HG03095 (cell line): ENCODE measurements at regions not wholly inside any gene's neighbourhood (a gene's known extent, or its start where the extent isn't known, plus 50 kb on each side); places are given as distances from the start of the nearest gene placed in this dataset.
A peak's percentile ranks its signal among the peaks of the same experiment; 100 is the strongest.

Source experiments
- ATAC-seq: cut with Tn5 transposase; IDR thresholded peaks from one replicate; pipeline ENCODE4 v1.9.1; 2021; ENCODE audit warnings: moderate library complexity; ENCODE audit not compliant: unreplicated experiment

DNA sequence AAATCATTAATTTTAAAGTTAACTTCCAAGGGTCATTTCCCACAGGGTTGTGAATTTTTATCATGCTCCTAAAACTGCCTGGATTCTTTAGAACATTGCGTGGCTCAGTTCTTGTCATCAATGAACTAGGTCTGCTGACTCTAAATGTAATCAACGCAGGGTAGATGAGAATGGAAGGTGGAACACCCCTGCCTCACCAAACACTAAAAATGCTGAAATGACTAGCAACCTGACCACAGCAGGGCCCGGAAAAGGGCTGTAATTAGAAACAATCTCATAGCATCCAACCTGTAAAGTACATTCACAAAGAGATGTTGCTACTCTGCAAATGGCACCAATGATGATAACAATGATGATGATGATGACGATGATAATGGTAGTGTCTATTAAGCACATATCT, 356.9 kb downstream of the DEPDC1B start:
- ATAC-seq = no peak

GRCh38 chr5:60340965-60341471, 358.9 kb downstream of the DEPDC1B start:
- ATAC-seq = peak; percentile 50

GRCh38 chr5:60340326-60340725, 359.6 kb downstream of the DEPDC1B start:
- no peak for ATAC-seq

DNA sequence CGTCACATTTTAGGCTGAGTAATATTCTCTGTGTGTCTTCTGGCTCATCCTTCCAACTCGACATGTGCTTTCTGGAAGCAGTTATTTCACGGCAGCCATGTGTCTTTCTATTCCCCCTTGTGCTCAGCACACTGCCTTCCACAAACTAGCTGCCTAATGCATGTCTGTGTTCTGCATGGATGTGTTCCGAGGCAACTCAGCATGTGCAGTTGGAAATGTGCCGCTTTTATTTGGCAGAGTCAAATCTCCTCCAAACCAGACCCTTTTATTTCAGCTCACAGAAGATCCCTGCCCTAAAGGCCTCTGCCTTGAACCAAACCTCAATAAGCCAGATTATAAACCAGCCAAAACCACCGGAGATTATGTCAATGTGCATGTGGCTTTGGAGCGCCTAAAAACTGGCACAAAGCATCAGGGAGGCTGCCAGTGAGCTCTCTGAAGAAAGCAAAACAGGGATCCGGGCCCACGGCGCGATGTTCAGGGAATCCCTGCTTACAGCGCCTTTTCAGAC, 360.2 kb downstream of the DEPDC1B start:
- ATAC-seq = no peak

- no peak for ATAC-seq
Observed at GRCh38 chr5:60338846-60339245, 361.1 kb downstream of the DEPDC1B start.

GRCh38 chr5:60336491-60336890, 363.5 kb downstream of the DEPDC1B start:
- ATAC-seq = no peak

- no peak for ATAC-seq
Observed at GRCh38 chr5:60335913-60336312, 364.1 kb downstream of the DEPDC1B start.

GRCh38 chr5:60334281-60334713, 365.7 kb downstream of the DEPDC1B start:
- ATAC-seq = no peak

DNA sequence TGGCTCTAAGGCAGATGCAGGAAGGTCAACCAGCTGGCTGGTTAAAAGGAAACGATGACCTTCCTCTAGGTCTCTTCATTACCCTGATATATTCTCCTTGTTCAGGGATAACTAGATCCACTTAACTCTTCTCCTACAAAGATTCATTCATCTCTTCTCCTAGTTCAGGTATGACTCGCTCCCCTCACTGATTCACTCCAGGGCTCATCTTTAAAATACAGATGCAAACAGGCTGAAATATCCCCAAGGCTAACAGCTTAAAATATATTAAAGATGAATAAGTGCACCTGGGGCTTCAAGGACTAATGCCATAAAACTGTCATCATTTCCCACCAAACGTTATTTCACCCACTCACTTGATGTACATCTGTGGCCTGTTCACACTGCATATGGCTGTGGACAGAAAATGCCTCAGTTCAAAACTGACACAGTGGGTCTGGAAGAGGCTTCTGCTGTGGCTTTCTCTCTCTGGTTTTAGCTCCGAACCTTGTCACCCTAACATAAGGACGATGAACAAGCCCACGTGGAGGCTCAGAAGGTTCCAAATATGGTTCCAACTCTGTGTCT, 366.9 kb downstream of the DEPDC1B start:
- ATAC-seq = no peak

DNA sequence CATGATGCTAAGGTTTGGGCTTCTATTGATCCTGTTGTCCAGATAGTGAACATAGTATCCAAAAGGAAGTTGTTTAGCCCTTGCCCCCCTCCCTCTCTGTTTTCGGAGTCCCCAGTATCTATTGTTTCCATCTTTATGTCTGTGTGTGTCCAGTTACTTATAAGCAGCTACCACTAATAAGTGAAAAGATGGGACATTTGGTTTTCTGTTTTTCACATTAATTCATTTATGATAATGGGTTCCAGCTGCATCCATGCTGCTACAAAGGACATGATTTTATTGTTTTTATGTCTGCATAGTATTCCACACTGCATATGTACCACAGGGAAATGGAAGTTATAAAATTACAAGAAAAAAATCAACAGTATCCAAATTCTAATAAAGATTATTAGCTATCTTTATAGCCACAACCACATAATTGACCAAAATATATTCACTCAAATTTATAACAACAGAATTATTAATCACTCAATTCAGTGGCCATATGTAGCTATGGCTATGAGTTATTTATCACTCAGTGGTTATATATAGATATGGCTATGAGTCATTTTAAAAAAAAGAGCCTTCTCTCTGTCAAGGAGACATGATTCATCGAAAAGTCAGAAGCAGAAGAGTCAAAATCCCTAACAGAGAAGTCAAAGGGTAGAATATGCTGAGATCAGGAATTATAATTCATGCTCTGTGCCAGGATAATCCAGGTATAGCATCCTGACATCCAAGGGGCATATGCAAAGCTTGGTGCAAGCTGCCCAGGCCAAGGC, 367.5 kb downstream of the DEPDC1B start:
- no peak for ATAC-seq

- no peak for ATAC-seq
Observed at GRCh38 chr5:60330236-60330635, 369.7 kb downstream of the DEPDC1B start.

DNA sequence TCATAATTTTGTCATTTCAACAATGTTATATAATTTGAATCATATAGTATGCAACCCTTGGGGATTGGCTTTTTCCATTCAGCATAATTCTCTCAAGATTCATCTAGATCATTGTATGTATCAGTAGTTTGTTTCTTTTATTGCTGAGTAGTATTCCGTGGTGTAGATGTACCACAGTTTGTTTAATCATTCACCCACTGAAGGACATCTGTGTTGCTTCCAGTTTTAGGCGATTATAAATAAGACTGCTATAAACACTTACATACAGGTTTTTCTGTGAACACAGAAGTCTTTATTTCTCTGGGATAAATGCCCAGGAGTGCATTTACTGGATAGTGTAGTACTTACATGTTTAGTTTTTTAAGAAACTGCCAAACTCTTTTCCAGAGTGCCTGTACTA, 374.1 kb downstream of the DEPDC1B start:
- ATAC-seq = no peak

- ATAC-seq = no peak
Observed at GRCh38 chr5:60323596-60323995, 376.4 kb downstream of the DEPDC1B start.

DNA sequence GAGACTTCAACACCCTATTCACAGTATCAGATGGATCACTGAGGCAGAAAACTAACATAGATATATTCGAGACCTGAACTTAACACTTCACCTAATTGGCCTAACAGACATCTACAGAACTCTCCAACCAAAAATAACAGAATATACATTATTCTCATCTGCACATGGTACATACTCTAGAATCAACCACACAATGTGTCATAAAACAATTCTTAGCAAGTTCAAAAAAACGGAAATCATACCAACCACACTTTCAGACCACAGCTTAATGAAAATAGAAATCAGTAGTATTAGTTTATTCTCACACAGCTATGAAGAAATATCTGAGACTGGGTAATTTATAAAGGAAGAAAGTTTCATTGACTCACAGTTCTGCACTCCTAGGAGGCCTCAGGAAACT, 387.9 kb downstream of the DEPDC1B start:
- no peak for ATAC-seq

DNA sequence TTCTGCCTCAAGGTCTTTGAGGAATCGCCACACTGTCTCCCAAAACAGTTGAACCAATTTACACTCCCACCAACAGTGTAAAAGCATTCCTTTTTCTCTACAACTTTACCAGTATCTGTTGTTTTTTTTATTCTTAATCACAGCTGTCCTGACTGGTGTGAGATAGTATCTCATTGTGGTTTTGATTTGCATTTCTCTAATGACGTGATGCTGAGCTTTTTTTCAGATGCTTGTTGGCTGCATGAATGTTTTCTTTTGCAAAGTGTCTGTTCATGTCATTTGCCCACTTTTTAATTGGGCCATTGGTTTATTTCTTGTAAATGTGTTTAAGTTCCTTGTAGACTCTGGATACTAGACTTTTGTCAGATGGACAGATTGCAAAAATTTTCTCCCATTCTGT, 400.0 kb downstream of the DEPDC1B start:
- no peak for ATAC-seq

- no peak for ATAC-seq
Observed at GRCh38 chr5:60297658-60298057, 402.3 kb downstream of the DEPDC1B start.

DNA sequence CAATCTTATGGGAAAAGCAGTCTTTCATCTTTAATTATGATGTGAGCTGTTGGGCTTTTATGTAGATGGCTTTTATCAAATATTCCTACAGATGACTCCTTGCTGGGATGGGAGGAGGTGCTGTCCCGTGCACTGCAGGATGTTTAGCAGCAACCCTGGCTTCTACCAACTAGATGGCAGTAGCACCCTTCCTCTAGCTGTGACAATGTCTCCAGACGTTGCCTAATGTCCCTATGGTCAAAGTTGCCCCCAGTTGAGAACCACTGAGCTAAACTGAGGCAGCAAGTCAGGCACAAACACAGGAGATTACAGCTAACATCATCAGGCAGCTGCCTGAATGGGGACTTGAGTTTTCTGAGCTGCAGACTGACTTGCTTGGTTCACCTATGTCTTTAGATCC, 401.9 kb upstream of the PDE4D start:
- no peak for ATAC-seq

DNA sequence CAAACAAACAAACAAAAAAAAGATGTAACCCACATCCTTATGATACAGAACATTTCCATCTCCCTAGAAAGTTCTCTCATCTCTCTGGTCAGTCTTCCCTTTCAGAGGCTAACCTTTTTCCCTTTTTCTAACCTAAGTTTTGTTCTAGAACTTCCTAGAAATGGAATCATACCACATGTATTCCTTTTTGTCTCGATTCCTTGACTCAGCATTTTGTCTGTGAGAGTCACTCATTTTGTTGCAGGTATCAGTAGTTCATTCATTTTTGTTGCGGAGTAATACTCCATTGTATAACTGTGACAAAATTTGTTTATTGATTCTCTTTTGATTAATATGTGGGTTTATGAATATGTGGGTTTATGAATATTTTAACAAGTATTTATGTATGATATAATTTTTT, 400.0 kb upstream of the PDE4D start:
- no peak for ATAC-seq

GRCh38 chr5:60287174-60287771, 393.7 kb upstream of the PDE4D start:
- ATAC-seq = peak; percentile 68

DNA sequence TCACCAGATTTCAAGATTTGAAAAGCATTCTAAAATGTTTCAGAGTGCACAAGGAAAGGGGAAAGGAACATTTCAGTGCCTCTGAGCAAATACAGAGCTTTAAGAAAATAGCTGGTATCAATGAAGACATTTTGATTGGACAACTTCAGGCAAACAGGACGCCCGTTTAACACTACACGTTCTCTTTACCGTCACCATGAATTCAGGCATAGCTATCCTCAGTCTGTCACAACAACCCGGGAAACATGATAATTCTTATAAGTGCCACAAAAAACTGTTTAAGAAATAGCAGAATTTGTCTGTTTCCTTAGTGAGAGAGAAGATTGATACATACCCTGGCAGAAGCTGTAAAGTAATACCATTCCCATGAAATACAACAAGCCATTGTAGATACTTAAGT, 392.4 kb upstream of the PDE4D start:
- no peak for ATAC-seq

GRCh38 chr5:60280943-60281342, 387.4 kb upstream of the PDE4D start:
- ATAC-seq = no peak

- ATAC-seq = no peak
Observed at GRCh38 chr5:60277941-60278340, 384.4 kb upstream of the PDE4D start.
